Panc1 (cell line): ENCODE measurements at regions not wholly inside any gene's neighbourhood (a gene's known extent, or its start where the extent isn't known, plus 50 kb on each side); places are given as distances from the start of the nearest gene placed in this dataset.

Experiments used
- CTCF ChIP-seq: fragments of 450-650 bp; IDR thresholded peaks from 2 replicates; pipeline ENCODE4 v1.5.1; 2017; ENCODE audit warnings: mild to moderate bottlenecking
- POLR2AphosphoS5 ChIP-seq: IDR thresholded peaks from 2 replicates; pipeline ENCODE4 v1.6.1; 2012; ENCODE audit warnings: mild to moderate bottlenecking, low read depth, low read length, moderate library complexity
- SIN3A ChIP-seq: IDR thresholded peaks from 2 replicates; pipeline ENCODE4 v1.6.1; 2012; ENCODE audit warnings: low read depth, mild to moderate bottlenecking, low read length, moderate library complexity, borderline replicate concordance; ENCODE audit not compliant: insufficient read depth

- TF ChIP-seq CTCF (no peak), SIN3A (no peak), POLR2AphosphoS5 (no peak)
These were observed 478.8 kb upstream of the ADAMTS16 start for GRCh38 chr5:4661326-4661725.
